ENCODE measurements at regions not wholly inside any gene's neighbourhood (a gene's known extent, or its start where the extent isn't known, plus 50 kb on each side); places are given as distances from the start of the nearest gene placed in this dataset.
"Not testable (repeated sequence)": the region's sequence is repeated elsewhere in the genome, so short reads cannot be mapped to it uniquely, and the experiment has no call there.

- DNase-seq: no peak
Measured at GRCh38 chr2:200173691-200174090, 132.8 kb upstream of the SPATS2L start.

GRCh38 chr2:200174433-200175216 lies 131.9 kb upstream of the SPATS2L start:
- DNase-seq: no peak

GRCh38 chr2:200177971-200178911 lies 128.3 kb upstream of the SPATS2L start:
- peak; percentile 73 for DNase-seq

GRCh38 chr2:200179151-200179550 lies 127.3 kb upstream of the SPATS2L start:
- no peak for DNase-seq

GRCh38 chr2:200180943-200181342 lies 125.5 kb upstream of the SPATS2L start:
- DNase-seq: no peak

- DNase-seq: no peak
Measured at GRCh38 chr2:200181755-200182154, 124.7 kb upstream of the SPATS2L start.

GRCh38 chr2:200184748-200185627 lies 121.5 kb upstream of the SPATS2L start:
- DNase-seq: no peak

GRCh38 chr2:200185628-200186000 lies 120.9 kb upstream of the SPATS2L start:
- no peak for DNase-seq

GRCh38 chr2:200186002-200186401 lies 120.5 kb upstream of the SPATS2L start:
- DNase-seq: no peak

GRCh38 chr2:200188876-200189275 lies 117.6 kb upstream of the SPATS2L start:
- DNase-seq: no peak

- no peak for DNase-seq
Measured at GRCh38 chr2:200189964-200190363, 116.5 kb upstream of the SPATS2L start.

GRCh38 chr2:200193331-200193730 lies 113.2 kb upstream of the SPATS2L start:
- DNase-seq: no peak

GRCh38 chr2:200193791-200194190 lies 112.7 kb upstream of the SPATS2L start:
- no peak for DNase-seq

GRCh38 chr2:200194746-200195145 lies 111.7 kb upstream of the SPATS2L start:
- no peak for DNase-seq

GRCh38 chr2:200199005-200199404 lies 107.5 kb upstream of the SPATS2L start:
- no peak for DNase-seq

- no peak for DNase-seq
Measured at GRCh38 chr2:200199576-200200263, 106.8 kb upstream of the SPATS2L start.

GRCh38 chr2:200201839-200202238 lies 104.7 kb upstream of the SPATS2L start:
- DNase-seq: not testable (repeated sequence)

- DNase-seq: no peak
Measured at GRCh38 chr2:200203381-200203827, 103.1 kb upstream of the SPATS2L start.

- no peak for DNase-seq
Measured at GRCh38 chr2:200208041-200208440, 98.5 kb upstream of the SPATS2L start.

- no peak for DNase-seq
Measured at GRCh38 chr2:200209030-200209429, 97.5 kb upstream of the SPATS2L start.

- DNase-seq: no peak
Measured at GRCh38 chr2:200211643-200212042, 94.8 kb upstream of the SPATS2L start.

Measured in muscle of arm (tissue), 1 donor.